ENCODE measurements at regions not wholly inside any gene's neighbourhood (a gene's known extent, or its start where the extent isn't known, plus 50 kb on each side); places are given as distances from the start of the nearest gene placed in this dataset.

DNA sequence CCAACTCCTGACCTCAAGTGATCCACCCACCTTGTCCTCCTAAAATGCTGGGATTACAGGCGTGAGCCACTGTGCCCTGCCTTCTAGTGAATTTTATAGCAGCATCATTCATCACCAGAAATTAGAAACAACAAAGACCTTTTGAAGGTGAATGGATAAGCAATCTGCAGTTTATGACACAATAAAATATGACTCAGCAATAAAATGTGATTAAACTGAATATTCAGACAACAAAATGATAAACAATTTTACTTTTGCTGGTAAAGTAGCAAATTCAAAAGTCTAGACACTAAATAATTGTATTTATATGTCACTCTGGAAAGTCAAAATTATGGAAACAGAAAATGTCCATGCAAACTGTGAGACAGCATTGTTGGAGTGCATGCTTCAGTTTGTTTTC is 656.6 kb downstream of the CBLN2 start:
- TF ChIP-seq, protein P1, sequence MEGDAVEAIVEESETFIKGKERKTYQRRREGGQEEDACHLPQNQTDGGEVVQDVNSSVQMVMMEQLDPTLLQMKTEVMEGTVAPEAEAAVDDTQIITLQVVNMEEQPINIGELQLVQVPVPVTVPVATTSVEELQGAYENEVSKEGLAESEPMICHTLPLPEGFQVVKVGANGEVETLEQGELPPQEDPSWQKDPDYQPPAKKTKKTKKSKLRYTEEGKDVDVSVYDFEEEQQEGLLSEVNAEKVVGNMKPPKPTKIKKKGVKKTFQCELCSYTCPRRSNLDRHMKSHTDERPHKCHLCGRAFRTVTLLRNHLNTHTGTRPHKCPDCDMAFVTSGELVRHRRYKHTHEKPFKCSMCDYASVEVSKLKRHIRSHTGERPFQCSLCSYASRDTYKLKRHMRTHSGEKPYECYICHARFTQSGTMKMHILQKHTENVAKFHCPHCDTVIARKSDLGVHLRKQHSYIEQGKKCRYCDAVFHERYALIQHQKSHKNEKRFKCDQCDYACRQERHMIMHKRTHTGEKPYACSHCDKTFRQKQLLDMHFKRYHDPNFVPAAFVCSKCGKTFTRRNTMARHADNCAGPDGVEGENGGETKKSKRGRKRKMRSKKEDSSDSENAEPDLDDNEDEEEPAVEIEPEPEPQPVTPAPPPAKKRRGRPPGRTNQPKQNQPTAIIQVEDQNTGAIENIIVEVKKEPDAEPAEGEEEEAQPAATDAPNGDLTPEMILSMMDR (conservative IDR thresholded peaks at IDR 0.05; ENCODE audit: low read depth, low read length): no peak
- no peak for TF ChIP-seq EZH2 (IDR thresholded peaks at IDR 0.05; ENCODE audit: borderline replicate concordance, low read depth, low read length, poor library complexity, severe bottlenecking)

Measured in A673 (cell line).